ENCODE measurements at regions not wholly inside any gene's neighbourhood (a gene's known extent, or its start where the extent isn't known, plus 50 kb on each side); places are given as distances from the start of the nearest gene placed in this dataset.

GRCh38 chr4:145266881-145267280, 86.5 kb upstream of the OTUD4 start:
- no peak for TF ChIP-seq POLR2A (IDR thresholded peaks at IDR 0.05)
- no peak for TF ChIP-seq EP300 (IDR thresholded peaks at IDR 0.05)
- TF ChIP-seq, protein P1, sequence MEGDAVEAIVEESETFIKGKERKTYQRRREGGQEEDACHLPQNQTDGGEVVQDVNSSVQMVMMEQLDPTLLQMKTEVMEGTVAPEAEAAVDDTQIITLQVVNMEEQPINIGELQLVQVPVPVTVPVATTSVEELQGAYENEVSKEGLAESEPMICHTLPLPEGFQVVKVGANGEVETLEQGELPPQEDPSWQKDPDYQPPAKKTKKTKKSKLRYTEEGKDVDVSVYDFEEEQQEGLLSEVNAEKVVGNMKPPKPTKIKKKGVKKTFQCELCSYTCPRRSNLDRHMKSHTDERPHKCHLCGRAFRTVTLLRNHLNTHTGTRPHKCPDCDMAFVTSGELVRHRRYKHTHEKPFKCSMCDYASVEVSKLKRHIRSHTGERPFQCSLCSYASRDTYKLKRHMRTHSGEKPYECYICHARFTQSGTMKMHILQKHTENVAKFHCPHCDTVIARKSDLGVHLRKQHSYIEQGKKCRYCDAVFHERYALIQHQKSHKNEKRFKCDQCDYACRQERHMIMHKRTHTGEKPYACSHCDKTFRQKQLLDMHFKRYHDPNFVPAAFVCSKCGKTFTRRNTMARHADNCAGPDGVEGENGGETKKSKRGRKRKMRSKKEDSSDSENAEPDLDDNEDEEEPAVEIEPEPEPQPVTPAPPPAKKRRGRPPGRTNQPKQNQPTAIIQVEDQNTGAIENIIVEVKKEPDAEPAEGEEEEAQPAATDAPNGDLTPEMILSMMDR (IDR thresholded peaks at IDR 0.05), result no peak

Data from stomach (tissue), 4 donors.